ENCODE measurements at regions not wholly inside any gene's neighbourhood (a gene's known extent, or its start where the extent isn't known, plus 50 kb on each side); places are given as distances from the start of the nearest gene placed in this dataset.

- Mint-ChIP-seq H3K27ac (no peak overlapping the region), H3K27me3 (peaks cover 33% of the 10 kb centered on the region), H3K9me3 (peaks cover 4% of the 10 kb centered on the region), H3K36me3 (no peaks in the 10 kb centered on the region), H3K4me1 (no peaks in the 10 kb centered on the region), H3K4me3 (no peak overlapping the region)
- ATAC-seq, result no peak
Observed at GRCh38 chr18:5632041-5632440, 88.2 kb upstream of the EPB41L3 start.

GRCh38 chr18:5630900-5631413 is 87.2 kb upstream of the EPB41L3 start:
- ATAC-seq, result no peak
- H3K36me3 Mint-ChIP-seq, result no peaks in the 10 kb centered on the region
- peaks cover 27% of the 10 kb centered on the region for H3K27me3 Mint-ChIP-seq
- H3K9me3 Mint-ChIP-seq, result peaks cover under 1% of the 10 kb centered on the region
- no peak overlapping the region for H3K27ac Mint-ChIP-seq
- H3K4me1 Mint-ChIP-seq, result no peaks in the 10 kb centered on the region
- H3K4me3 Mint-ChIP-seq, result no peak overlapping the region

DNA sequence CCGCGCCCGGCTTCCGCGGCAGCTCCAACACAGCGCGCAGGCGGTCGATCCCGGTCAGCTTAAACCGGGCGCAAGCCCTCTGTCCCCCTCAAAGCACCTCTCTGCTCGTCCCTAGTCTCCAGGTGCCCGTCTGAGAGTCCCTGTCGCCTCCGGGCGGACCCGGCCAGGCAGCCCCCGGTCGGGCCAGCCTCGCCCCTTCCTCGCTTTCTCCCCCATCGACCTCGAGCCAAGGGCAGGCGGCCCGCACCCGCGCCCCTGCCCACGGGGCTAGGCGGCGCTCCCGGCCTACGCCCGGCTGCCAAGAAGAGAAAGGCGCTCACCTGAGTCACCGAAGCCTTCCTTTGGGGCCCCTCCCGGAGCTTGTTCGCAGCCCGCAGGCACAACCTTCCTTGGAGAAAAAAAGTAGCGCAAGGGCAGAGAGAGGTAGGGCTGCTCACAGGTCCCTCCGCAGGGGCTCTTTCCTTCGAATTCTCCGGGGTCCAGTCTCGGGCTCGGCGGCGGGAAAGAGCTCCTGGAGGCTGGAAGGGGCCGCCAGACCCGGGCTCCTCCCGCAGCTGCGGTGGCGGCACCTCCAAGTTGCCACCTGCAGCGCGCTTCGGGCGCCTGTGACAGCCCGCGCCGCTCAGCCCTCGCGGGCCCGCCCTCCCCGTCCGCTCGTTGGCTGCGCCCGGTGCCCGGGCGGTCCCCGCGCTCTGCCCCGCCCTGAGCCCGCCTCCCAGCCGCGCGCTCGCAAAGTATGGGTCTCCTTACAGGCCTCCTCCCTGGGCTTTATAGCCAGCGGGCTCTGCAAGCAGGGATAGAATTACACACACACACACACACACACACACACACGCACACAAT is 86.5 kb upstream of the EPB41L3 start:
- Mint-ChIP-seq H3K27ac (no peak overlapping the region), H3K36me3 (no peaks in the 10 kb centered on the region), H3K4me3 (no peak overlapping the region), H3K4me1 (no peaks in the 10 kb centered on the region), H3K9me3 (no peaks in the 10 kb centered on the region), H3K27me3 (peaks cover 21% of the 10 kb centered on the region)
- ATAC-seq, result peak; percentile 56

GRCh38 chr18:5628512-5629255 is 84.9 kb upstream of the EPB41L3 start:
- Mint-ChIP-seq H3K27me3 (peaks cover 16% of the 10 kb centered on the region), H3K27ac (no peak overlapping the region), H3K36me3 (no peaks in the 10 kb centered on the region), H3K4me3 (peak overlapping the region; percentile 55), H3K4me1 (no peaks in the 10 kb centered on the region), H3K9me3 (no peaks in the 10 kb centered on the region)
- no peak for ATAC-seq

DNA sequence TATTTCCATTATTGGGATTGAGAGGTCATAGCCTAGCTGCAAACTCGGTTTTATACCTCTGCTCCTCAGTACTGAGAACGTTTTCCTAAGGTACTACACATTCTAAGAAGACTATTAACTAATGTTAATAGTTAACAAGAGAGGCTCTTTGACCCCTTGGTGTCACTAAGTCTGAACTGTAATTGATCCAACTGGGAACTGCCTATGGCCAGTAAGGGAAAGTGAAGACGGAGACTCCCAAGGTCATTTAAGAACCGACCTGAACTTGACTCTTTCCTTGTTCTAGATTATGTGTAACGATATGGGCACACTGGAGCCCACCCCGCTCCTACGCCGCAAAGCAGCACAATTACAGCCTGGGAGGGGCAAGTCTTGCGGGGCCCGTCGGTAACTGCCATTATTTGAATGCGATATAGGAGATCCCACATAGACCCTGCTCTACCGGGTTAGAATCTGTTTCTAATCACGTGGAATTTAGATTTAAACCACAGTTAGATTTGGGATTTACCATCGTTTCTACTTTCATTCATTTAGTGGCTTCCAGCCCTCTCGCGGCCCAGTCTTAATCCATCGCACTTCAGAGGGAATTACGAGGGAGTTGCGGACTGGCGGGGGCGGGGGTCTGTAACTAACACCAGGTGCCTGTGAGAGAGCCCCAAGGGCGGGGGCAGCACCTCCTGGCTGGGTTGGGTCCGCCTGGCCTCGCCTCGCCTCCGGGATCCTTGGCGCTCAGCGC is 84.1 kb upstream of the EPB41L3 start:
- Mint-ChIP-seq H3K27ac (no peak overlapping the region), H3K27me3 (peaks cover 16% of the 10 kb centered on the region)

GRCh38 chr18:5626130-5626880 is 82.5 kb upstream of the EPB41L3 start:
- Mint-ChIP-seq H3K27ac (no peak overlapping the region), H3K4me1 (no peaks in the 10 kb centered on the region), H3K27me3 (peaks cover 12% of the 10 kb centered on the region), H3K4me3 (no peak overlapping the region), H3K9me3 (no peaks in the 10 kb centered on the region), H3K36me3 (no peaks in the 10 kb centered on the region)
- ATAC-seq, result no peak

More for the DNA sequence above, 84.1 kb upstream of the EPB41L3 start:
- Mint-ChIP-seq H3K4me1 (no peaks in the 10 kb centered on the region), H3K9me3 (no peaks in the 10 kb centered on the region), H3K4me3 (no peak overlapping the region), H3K36me3 (no peaks in the 10 kb centered on the region)
- no peak for ATAC-seq

GRCh38 chr18:5625076-5625475 is 81.3 kb upstream of the EPB41L3 start:
- Mint-ChIP-seq H3K27ac (no peak overlapping the region), H3K36me3 (no peaks in the 10 kb centered on the region), H3K4me3 (no peak overlapping the region), H3K4me1 (no peaks in the 10 kb centered on the region), H3K9me3 (no peaks in the 10 kb centered on the region), H3K27me3 (peaks cover 7% of the 10 kb centered on the region)
- ATAC-seq, result no peak

- Mint-ChIP-seq H3K4me3 (no peak overlapping the region), H3K27me3 (no peaks in the 10 kb centered on the region), H3K9me3 (no peaks in the 10 kb centered on the region), H3K27ac (no peak overlapping the region), H3K36me3 (no peaks in the 10 kb centered on the region), H3K4me1 (no peaks in the 10 kb centered on the region)
- no peak for ATAC-seq
Observed at GRCh38 chr18:5622905-5623304, 79.1 kb upstream of the EPB41L3 start.

DNA sequence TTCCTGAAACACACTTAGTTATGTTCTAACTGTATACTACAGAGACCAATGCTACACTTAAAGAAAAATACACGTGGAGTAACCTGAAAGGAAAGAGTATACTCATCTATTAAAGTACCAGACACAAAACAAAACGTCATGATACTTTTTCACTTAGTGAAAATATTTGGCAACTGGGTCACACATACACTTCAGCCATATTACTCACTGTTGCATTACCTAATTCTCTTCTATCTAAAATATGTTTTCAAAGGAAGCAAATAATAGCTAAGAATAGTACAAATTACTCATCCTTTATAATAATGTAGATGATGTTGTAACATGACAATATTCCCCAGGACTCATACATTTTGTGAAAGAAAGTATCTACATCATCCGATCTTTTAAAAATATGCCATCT is 76.5 kb upstream of the EPB41L3 start:
- H3K27me3 Mint-ChIP-seq, result peaks cover 9% of the 10 kb centered on the region
- no peak overlapping the region for H3K27ac Mint-ChIP-seq
- H3K36me3 Mint-ChIP-seq, result no peaks in the 10 kb centered on the region
- no peaks in the 10 kb centered on the region for H3K9me3 Mint-ChIP-seq
- ATAC-seq, result no peak
- no peak overlapping the region for H3K4me3 Mint-ChIP-seq
- no peaks in the 10 kb centered on the region for H3K4me1 Mint-ChIP-seq

DNA sequence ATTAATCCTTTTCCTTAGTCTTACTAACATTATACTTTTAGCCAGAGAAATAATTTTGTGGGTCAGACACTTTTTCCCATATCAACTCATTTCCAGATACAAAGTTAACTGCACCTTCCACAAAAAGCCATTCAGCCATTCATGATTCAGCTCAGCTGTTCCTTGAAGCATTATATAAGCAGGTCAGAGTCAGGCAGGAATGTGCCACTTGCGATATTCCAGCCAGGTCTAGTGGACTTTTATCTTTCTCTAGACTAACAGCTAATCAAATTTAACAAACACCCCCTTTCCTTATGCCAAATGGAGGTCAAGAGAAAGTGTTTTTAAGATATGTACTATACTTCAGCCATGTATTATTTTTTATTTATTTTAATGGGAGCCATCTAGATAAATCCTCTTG is 75.6 kb upstream of the EPB41L3 start:
- Mint-ChIP-seq H3K27me3 (peaks cover 9% of the 10 kb centered on the region), H3K4me3 (no peak overlapping the region), H3K36me3 (no peaks in the 10 kb centered on the region), H3K27ac (no peak overlapping the region), H3K4me1 (no peaks in the 10 kb centered on the region), H3K9me3 (no peaks in the 10 kb centered on the region)
- ATAC-seq, result no peak

GRCh38 chr18:5618047-5618688 is 74.4 kb upstream of the EPB41L3 start:
- no peaks in the 10 kb centered on the region for H3K9me3 Mint-ChIP-seq
- no peaks in the 10 kb centered on the region for H3K36me3 Mint-ChIP-seq
- no peak overlapping the region for H3K4me3 Mint-ChIP-seq
- H3K27me3 Mint-ChIP-seq, result peaks cover 9% of the 10 kb centered on the region
- H3K27ac Mint-ChIP-seq, result no peak overlapping the region
- no peak for ATAC-seq
- no peaks in the 10 kb centered on the region for H3K4me1 Mint-ChIP-seq

DNA sequence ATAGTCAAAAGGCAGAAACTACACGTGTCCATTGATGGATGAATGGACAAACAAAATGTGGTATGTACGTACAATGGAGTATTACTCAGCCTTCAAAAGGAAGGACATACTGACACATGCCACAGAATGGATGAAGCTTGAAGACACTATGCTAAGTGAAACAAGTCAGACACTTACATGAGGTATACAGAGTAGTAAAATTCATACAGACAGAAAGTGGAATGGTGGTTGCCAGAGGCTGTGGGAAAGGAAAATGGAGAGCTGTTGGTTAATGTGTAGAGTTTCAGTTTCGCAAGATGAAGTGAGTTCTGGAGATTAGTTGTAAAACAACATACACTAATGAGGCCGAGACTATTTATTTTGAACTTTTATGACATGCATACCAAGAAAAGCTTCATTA is 67.4 kb upstream of the EPB41L3 start:
- peaks cover 15% of the 10 kb centered on the region for H3K27me3 Mint-ChIP-seq
- no peak overlapping the region for H3K27ac Mint-ChIP-seq
- no peaks in the 10 kb centered on the region for H3K4me1 Mint-ChIP-seq
- peaks cover 3% of the 10 kb centered on the region for H3K9me3 Mint-ChIP-seq
- no peak for ATAC-seq
- H3K36me3 Mint-ChIP-seq, result no peaks in the 10 kb centered on the region
- no peak overlapping the region for H3K4me3 Mint-ChIP-seq

GRCh38 chr18:5608846-5609245 is 65.0 kb upstream of the EPB41L3 start:
- Mint-ChIP-seq H3K36me3 (no peaks in the 10 kb centered on the region), H3K9me3 (peaks cover 3% of the 10 kb centered on the region), H3K4me3 (no peak overlapping the region)

DNA sequence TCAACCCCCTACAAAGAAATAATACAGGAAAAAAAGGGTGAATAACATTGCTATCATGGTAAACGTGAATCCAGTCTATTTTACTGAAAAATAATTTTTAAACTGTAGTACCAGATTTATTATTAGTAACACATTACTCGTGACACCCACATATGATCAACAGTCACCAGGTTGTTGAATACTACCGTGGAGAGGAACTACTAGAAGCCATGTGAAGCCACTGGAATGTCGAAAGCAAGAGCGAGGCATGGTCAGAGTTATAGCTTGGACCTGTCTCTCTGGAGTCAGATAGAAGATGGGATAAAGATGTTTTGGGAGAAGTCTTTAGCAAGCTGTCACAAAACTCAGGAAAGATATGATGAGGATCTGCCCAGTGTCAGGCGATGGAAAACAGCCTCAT is 63.2 kb upstream of the EPB41L3 start:
- H3K27ac Mint-ChIP-seq, result no peak overlapping the region
- H3K4me3 Mint-ChIP-seq, result no peak overlapping the region
- no peaks in the 10 kb centered on the region for H3K4me1 Mint-ChIP-seq
- no peaks in the 10 kb centered on the region for H3K36me3 Mint-ChIP-seq
- H3K27me3 Mint-ChIP-seq, result peaks cover 23% of the 10 kb centered on the region
- peaks cover 3% of the 10 kb centered on the region for H3K9me3 Mint-ChIP-seq
- no peak for ATAC-seq

More at GRCh38 chr18:5608846-5609245, 65.0 kb upstream of the EPB41L3 start:
- H3K27me3 Mint-ChIP-seq, result peaks cover 9% of the 10 kb centered on the region
- ATAC-seq, result no peak
- no peak overlapping the region for H3K27ac Mint-ChIP-seq
- no peaks in the 10 kb centered on the region for H3K4me1 Mint-ChIP-seq
